ENCODE measurements at regions not wholly inside any gene's neighbourhood (a gene's known extent, or its start where the extent isn't known, plus 50 kb on each side); places are given as distances from the start of the nearest gene placed in this dataset.
A peak's percentile ranks its signal among the peaks of the same experiment; 100 is the strongest.
"Not testable (repeated sequence)": the region's sequence is repeated elsewhere in the genome, so short reads cannot be mapped to it uniquely, and the experiment has no call there.

GRCh38 chr16:86071611-86072240 lies 172.8 kb downstream of the IRF8 start:
- DNase-seq (ENCODE audit: low spot score in 2 of 2) (no peak), FAIRE-seq (no peak)

GRCh38 chr16:86072328-86073102 lies 173.6 kb downstream of the IRF8 start:
- FAIRE-seq (peak; percentile 40), DNase-seq (ENCODE audit: low spot score in 2 of 2) (peak; percentile 64 to 82)

DNA sequence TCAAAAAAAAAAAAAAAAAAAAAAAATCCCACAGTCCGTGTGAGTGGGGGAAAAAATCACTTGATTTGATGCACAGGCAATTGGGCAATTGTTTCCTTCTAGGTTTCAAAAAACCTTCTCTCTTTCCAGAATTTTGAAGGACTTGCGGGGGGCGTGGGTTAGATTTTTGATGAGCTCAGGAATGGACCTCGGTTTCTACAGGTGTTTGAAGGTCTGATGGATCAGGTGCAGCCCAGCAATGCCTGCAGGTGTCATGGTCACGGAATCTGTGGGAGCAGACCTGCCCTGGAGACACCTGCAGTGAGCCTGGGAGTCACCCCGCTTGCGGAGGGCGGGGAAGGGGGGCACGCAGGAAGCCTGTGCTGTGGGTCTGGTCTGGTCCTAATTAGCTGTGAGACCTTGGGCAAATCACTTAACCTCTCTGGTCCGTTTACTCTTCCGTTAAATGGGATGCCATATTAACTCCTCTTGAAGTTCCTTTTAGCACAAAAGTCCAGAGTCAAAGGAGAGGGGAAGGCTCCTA lies 174.2 kb downstream of the IRF8 start:
- DNase-seq (ENCODE audit: low spot score in 2 of 2): no peak

DNA sequence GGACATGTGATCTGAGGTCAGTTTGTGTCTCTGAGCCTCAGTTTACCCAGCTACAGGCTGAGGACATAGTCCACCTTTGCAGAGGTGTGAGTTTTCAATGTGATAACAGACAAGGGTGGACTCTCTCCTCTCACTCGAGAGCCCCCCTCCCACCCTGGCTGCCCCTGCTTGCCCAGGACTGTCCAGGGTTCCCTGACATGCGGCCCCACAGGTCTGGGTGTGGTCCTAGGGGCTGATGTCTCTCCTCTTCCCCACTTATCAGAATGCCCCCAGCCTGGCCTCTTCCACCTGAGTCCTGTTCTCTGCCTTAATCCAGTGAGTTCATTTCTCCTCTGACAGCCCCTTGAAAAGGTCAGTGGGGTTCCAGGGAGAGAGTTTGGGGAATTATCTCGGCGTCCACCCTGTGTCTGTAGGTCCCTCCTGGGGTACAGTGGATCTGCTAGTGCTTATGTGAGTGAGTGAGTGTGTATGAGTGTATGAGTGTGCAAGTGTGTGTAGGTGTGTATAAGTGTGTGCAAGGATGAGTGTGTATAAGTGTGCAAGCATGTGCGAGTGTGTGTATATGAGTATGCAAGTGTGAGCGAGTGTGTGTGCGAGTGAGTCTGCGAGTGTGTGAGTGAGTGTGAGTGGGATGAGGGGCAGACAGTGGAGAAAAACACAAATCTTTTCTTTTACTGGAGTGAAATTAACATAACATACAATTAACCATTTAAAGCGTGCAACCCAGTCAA lies 175.0 kb downstream of the IRF8 start:
- DNase-seq (ENCODE audit: low spot score in 2 of 2) (no peak), FAIRE-seq (no peak)

More for the DNA sequence above, 174.2 kb downstream of the IRF8 start:
- no peak for FAIRE-seq

- FAIRE-seq: no peak
- no peak for DNase-seq (ENCODE audit: low spot score in 2 of 2)
Observed at GRCh38 chr16:86074651-86075487, 175.9 kb downstream of the IRF8 start.

GRCh38 chr16:86075488-86075785 lies 176.5 kb downstream of the IRF8 start:
- FAIRE-seq (no peak), DNase-seq (ENCODE audit: low spot score in 2 of 2) (no peak)

DNA sequence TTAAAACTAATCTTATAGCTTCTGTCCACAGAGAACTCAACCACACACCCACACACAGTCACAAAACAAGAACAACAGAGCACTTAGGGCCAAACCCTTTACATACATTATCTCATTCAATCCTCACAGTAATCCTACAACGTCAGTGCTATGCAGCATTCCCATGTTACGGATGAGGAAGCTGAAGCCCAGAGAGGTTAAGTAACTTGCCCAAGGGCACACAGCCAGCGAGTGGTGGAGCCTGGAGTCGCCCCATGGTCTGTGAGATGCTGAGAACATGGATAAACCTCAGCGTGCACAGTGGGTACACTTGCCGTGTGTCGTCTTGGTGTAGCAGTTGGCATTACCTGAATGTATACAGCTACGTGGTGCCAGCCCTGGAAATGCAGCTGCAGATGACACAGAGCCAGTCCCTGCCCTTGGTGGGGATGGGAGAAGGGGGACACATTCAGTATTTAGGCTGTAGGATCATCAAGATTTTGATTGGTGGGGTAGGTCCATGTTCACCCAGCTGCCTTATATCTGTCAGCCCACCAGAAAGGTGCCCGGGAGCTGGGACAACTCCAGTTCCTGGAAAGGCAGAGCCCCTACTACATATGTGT lies 177.0 kb downstream of the IRF8 start:
- FAIRE-seq (no peak), DNase-seq (ENCODE audit: low spot score in 2 of 2) (no peak)

DNA sequence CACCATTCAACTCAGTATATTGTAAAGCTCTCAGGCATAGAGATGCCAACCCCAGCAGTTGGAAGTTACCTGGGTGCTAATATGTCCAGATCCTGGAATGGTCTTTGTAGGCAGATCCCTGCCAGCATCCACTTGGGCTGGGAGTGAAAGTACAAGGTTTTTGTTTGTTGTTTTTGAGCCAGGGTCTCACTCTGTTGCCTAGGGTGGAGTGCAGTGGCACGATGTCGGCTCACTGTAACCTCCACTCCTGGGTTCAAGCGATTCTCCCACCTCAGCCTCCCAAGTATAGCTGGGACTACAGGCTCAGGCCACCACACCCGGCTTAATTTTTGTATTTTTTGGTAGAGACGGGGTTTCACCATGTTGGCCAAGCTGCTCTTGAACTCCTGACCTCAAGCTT lies 177.6 kb downstream of the IRF8 start:
- DNase-seq (ENCODE audit: low spot score in 2 of 2) (no peak), FAIRE-seq (no peak)

- DNase-seq (ENCODE audit: low spot score in 2 of 2): no peak
- FAIRE-seq: no peak
Observed at GRCh38 chr16:86077243-86077940, 178.4 kb downstream of the IRF8 start.

DNA sequence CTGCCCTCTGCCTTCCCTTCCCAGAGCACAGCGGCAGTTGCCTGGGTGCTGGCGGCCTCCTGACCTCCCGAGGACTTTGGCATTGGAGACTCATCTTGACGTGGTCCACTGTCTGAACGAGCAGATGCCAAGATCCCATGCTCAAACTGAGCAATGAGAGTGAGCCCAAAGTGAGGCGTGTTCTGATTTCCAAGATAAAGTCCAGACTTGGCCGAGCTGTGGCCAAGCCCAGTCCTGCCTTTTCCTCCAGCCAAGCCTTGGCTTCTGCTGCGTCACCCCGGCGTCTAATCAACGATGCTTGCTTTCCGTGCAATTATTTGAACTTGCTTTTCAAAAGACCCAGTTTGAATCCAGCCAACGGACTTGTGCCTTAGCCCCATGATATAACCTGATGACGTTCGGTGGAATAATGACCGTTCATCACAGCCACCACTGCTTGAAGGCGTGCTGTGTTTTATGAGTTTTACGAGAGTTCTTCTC lies 179.2 kb downstream of the IRF8 start:
- DNase-seq (ENCODE audit: low spot score in 2 of 2) (no peak), FAIRE-seq (no peak)

DNA sequence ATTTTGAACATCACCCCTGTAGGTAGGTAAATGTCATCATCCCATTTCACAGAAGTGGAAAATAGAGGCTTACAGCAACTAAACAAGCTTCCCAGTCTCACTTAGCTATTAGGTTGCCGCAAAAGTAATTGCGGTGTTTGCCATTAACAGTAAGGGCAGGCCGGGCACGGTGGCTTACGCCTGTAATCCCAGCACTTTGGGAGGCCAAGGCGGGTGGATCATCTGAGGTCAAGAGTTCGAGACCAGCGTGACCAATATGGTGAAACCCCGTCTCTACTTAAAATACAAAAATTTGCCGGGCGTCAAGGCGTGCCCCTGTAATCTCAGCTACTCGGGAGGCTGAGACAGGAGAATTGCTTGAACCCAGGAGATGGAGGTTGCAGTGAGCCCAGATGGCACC lies 179.7 kb downstream of the IRF8 start:
- not testable (repeated sequence) for DNase-seq (ENCODE audit: low spot score in 2 of 2); FAIRE-seq

- FAIRE-seq (no peak), DNase-seq (ENCODE audit: low spot score in 2 of 2) (no peak)
Observed at GRCh38 chr16:86079255-86079885, 180.4 kb downstream of the IRF8 start.

DNA sequence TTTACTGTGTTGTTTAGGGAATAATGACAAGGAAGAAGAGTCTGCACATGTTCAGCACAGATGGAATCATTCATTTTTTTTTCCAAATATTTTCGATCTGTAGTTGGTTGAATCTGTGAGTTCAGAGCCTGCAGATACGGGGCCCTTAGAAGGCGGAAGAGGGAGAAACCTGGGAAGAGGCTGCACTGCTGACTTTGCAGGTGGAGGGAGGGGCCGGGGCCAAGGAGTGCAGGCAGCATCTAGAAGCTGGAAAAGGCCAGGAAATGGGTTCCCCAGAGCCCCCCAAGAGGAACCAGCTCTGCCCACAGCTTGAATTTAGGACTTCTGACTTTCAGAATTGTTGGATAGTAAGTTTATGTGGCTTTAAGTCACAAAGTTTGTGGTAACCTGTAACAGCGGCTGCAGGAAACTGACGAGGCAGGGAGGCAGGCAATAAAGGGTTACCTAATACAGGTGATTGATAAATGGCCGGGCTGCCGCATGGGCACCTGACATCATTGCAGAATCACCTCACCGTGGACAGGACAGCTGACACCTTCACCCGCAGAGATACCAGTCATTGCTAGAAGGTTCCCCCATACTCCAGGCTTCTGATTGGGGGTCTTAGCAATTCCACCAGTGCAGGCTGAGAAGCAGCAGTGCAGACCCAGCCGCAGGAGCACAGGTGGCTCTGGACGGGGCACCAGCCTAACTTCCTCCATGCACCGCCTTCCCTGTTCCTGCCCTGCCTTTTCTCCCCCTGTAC lies 181.3 kb downstream of the IRF8 start:
- FAIRE-seq (no peak), DNase-seq (ENCODE audit: low spot score in 2 of 2) (no peak)

DNA sequence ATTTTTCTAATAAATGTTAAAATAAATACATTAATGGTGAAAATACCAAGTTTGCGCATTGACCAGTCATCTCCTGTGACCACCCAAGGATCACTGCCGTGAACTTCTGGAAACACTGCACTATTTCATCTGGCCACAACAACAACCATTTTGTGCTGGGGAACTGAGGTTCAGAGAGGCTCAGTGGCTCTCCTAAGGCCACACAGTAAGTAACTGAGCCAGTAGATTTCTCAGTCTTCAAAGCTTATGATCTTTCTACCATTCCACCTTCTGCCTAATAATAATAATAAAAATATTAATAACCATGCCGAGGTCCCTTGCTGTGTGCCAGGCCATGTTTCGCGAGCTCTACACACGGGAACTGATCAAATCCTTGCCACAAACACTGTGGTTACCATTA lies 182.0 kb downstream of the IRF8 start:
- no peak for DNase-seq (ENCODE audit: low spot score in 2 of 2)
- no peak for FAIRE-seq

- DNase-seq (ENCODE audit: low spot score in 2 of 2) (no peak), FAIRE-seq (no peak)
Observed at GRCh38 chr16:86082418-86083030, 183.6 kb downstream of the IRF8 start.

DNA sequence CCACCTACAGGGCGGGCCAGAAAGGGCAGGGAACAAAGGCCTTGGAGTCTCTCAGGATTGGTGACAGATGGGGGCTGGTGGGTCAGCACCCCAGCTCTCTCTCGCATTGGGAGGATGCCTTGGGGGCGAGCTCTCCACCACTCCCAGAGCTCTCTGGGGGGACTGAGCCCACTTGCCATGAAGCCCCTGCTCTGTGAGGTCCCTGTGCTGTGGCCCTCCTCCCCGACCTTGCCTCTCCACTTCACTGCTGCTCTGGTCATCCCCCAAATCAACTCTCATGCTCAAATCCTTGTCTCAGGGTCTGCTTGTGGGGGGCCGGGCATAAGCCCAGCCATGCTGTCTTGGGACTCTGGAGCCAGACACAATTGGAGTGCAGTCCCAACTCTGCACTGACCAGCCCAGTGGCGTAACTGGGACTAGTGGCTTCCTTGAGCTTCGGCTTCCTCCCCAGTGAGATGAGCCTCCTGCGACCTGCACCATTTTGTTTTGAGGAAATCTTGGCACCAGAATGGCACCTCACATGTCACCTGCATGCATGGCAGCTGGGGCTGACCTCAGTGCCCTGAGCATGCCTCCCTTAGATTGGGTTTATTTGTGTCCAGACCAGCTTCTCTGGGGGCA lies 184.5 kb downstream of the IRF8 start:
- no peak for DNase-seq (ENCODE audit: low spot score in 2 of 2)
- FAIRE-seq: no peak

GRCh38 chr16:86085161-86085611 lies 186.2 kb downstream of the IRF8 start:
- no peak for DNase-seq (ENCODE audit: low spot score in 2 of 2)
- FAIRE-seq: no peak

Measured in frontal cortex (tissue), 3 donors.